H1 (cell line): ENCODE measurements at regions not wholly inside any gene's neighbourhood (a gene's known extent, or its start where the extent isn't known, plus 50 kb on each side); places are given as distances from the start of the nearest gene placed in this dataset.

Source experiments
- CTCF ChIA-PET: fragments of 300-600 bp; sonication (Branson Sonifier 250); formaldehyde crosslinking; loops from one replicate; lab custom pipeline; 2021; ENCODE audit not compliant: partially characterized antibody; lab: Charles Lee
- POLR2A ChIA-PET: fragments of 300-600 bp; sonication (Branson Sonifier 250); formaldehyde crosslinking; loops from one replicate; lab custom pipeline; 2021; ENCODE audit warnings: inconsistent platforms; ENCODE audit not compliant: partially characterized antibody; lab: Charles Lee
- DNase-seq, 2 experiments: peaks; one replicate each; pipeline versions ENCODE4 v3.0.0 to v3.0.0-alpha.2; 2010 to 2022; ENCODE audit warnings: low spot score in 2 of 2, low read depth in 1 of 2, mixed read lengths in 1 of 2
- FAIRE-seq: peaks from 2 replicates; lab custom pipeline; 2011; peaks lifted over from hg19 to GRCh38; lab: Jason Lieb, UNC
- H2AFZ ChIP-seq: 2 replicates; pipeline ENCODE4 v1.8.1; 2012; ENCODE audit warnings: low read length, inconsistent platforms
- H2AK5ac ChIP-seq: 2 replicates; pipeline ENCODE4 v1.6.1; 2013; ENCODE audit warnings: low read depth, low read length
- H2BK120ac ChIP-seq: replicated peaks from 2 replicates; pipeline ENCODE3; 2013; ENCODE audit warnings: low read depth, low read length, inconsistent platforms
- H2BK12ac ChIP-seq: 2 replicates; pipeline ENCODE4 v1.6.1; 2013; ENCODE audit warnings: low read depth, low read length
- H2BK15ac ChIP-seq: 2 replicates; pipeline ENCODE4 v1.6.1; 2013; ENCODE audit warnings: low read length
- H2BK20ac ChIP-seq: 2 replicates; pipeline ENCODE4 v1.6.1; 2013; ENCODE audit warnings: low read length
- H2BK5ac ChIP-seq: 2 replicates; pipeline ENCODE4 v1.6.1; 2013; ENCODE audit warnings: low read depth, low read length
- H3K14ac ChIP-seq: 2 replicates; pipeline ENCODE4 v1.6.1; 2013; ENCODE audit warnings: inconsistent platforms; ENCODE audit not compliant: insufficient read length
- H3K18ac ChIP-seq: 2 replicates; pipeline ENCODE4 v1.6.1; 2013; ENCODE audit warnings: low read length; ENCODE audit errors: extremely low read depth
- H3K23ac ChIP-seq: 2 replicates; pipeline ENCODE4 v1.6.1; 2013; ENCODE audit warnings: inconsistent platforms; ENCODE audit not compliant: insufficient read length
- H3K23me2 ChIP-seq: 2 replicates; pipeline ENCODE4 v1.6.1; 2013; ENCODE audit warnings: low read depth, low read length
- H3K27ac ChIP-seq: 2 replicates; pipeline ENCODE4 v1.6.1; 2011; ENCODE audit warnings: low read depth, low read length, inconsistent platforms
- H3K27me3 ChIP-seq, 4 experiments: replicated peaks in 1 of 4; 1 replicate in 1 of 4; 2 replicates in 3 of 4; pipeline versions ENCODE4 v1.6.1 to v1.8.1; 2011 to 2013; ENCODE audit warnings: low read length in 3 of 4, mild to moderate bottlenecking in 3 of 4, inconsistent platforms in 2 of 4, mixed read lengths in 2 of 4, moderate library complexity in 1 of 4; ENCODE audit not compliant: control insufficient read depth in 3 of 4, insufficient read depth in 3 of 4; ENCODE audit errors: extremely low read depth in 1 of 4
- H3K36me3 ChIP-seq, 4 experiments: 2 replicates each; pipeline versions ENCODE4 v1.6.1 to v1.8.1; 2011 to 2013; ENCODE audit warnings: mild to moderate bottlenecking in 4 of 4, low read length in 3 of 4, moderate library complexity in 2 of 4, control low read depth in 1 of 4, inconsistent platforms in 1 of 4; ENCODE audit not compliant: insufficient read depth in 4 of 4, control insufficient read depth in 2 of 4
- H3K4ac ChIP-seq: replicated peaks from 2 replicates; pipeline ENCODE3; 2013; ENCODE audit warnings: low read length, low read depth, mixed read lengths, inconsistent platforms; ENCODE audit not compliant: insufficient read length
- H3K4me1 ChIP-seq, 4 experiments: replicated peaks in 1 of 4; 1 replicate in 1 of 4; 2 replicates in 3 of 4; pipeline versions ENCODE4 v1.6.1 to v1.8.1; 2011 to 2013; ENCODE audit warnings: low read length in 3 of 4, inconsistent platforms in 2 of 4, mixed read lengths in 1 of 4; ENCODE audit not compliant: insufficient read depth in 4 of 4, control insufficient read depth in 3 of 4
- H3K4me2 ChIP-seq, 2 experiments: 2 replicates each; pipeline versions ENCODE4 v1.6.1 to v1.8.1; 2011 to 2013; ENCODE audit warnings: low read depth in 2 of 2, low read length in 2 of 2, control low read depth in 1 of 2, inconsistent platforms in 1 of 2, mild to moderate bottlenecking in 1 of 2; ENCODE audit not compliant: insufficient read depth in 1 of 2
- H3K4me3 ChIP-seq, 4 experiments: fragments of 200-600, 300-600 bp in 1 of 4; sonication (generic), shearing (Covaris generic), sonication (Bioruptor Twin) in 1 of 4; 2 replicates each; pipeline versions ENCODE4 v1.5.1 to v1.8.1; 2011 to 2016; ENCODE audit warnings: low read length in 4 of 4, low read depth in 3 of 4, control low read depth in 2 of 4, inconsistent platforms in 2 of 4, mild to moderate bottlenecking in 2 of 4, mixed read lengths in 1 of 4, moderate library complexity in 1 of 4; ENCODE audit not compliant: insufficient read depth in 2 of 4; ENCODE audit errors: extremely low read depth in 1 of 4
- H3K56ac ChIP-seq: replicated peaks from 2 replicates; pipeline ENCODE3; 2013; ENCODE audit warnings: low read depth, mild to moderate bottlenecking, mixed read lengths, low read length, inconsistent platforms; ENCODE audit not compliant: insufficient read length
- H3K79me1 ChIP-seq: 2 replicates; pipeline ENCODE4 v1.6.1; 2013; ENCODE audit warnings: low read depth, low read length, control low read depth
- H3K79me2 ChIP-seq, 2 experiments: 2 replicates each; pipeline versions ENCODE4 v1.6.1 to v1.8.1; 2012 to 2013; ENCODE audit warnings: low read length in 2 of 2, mild to moderate bottlenecking in 2 of 2, inconsistent platforms in 1 of 2; ENCODE audit not compliant: insufficient read depth in 2 of 2, control insufficient read depth in 1 of 2
- H3K9ac ChIP-seq, 4 experiments: replicated peaks in 1 of 4; 1 replicate in 1 of 4; 2 replicates in 3 of 4; pipeline versions ENCODE4 v1.6.1 to v1.8.1; 2011 to 2013; ENCODE audit warnings: low read depth in 3 of 4, low read length in 3 of 4, control low read depth in 2 of 4, mild to moderate bottlenecking in 2 of 4, moderate library complexity in 2 of 4, inconsistent platforms in 1 of 4; ENCODE audit errors: extremely low read depth in 1 of 4
- H3K9me3 ChIP-seq, 2 experiments: 2 replicates each; pipeline versions ENCODE4 v1.6.1 to v1.8.1; 2012 to 2013; ENCODE audit warnings: mild to moderate bottlenecking in 2 of 2, moderate library complexity in 2 of 2, control low read depth in 1 of 2, inconsistent platforms in 1 of 2, low read depth in 1 of 2, low read length in 1 of 2, mixed read lengths in 1 of 2; ENCODE audit not compliant: insufficient read depth in 2 of 2
- H4K20me1 ChIP-seq, 2 experiments: replicated peaks in 1 of 2; 2 replicates each; pipeline versions ENCODE3 to v1.8.1; 2011 to 2013; ENCODE audit warnings: inconsistent platforms in 2 of 2, low read length in 2 of 2, mild to moderate bottlenecking in 1 of 2; ENCODE audit not compliant: insufficient read depth in 2 of 2, control insufficient read depth in 1 of 2
- H4K5ac ChIP-seq: 2 replicates; pipeline ENCODE4 v1.6.1; 2013; ENCODE audit warnings: low read length, low read depth, mixed read lengths, inconsistent platforms; ENCODE audit not compliant: insufficient read length
- H4K8ac ChIP-seq: 2 replicates; pipeline ENCODE4 v1.8.0; 2013; ENCODE audit warnings: mild to moderate bottlenecking, moderate library complexity, low read length, inconsistent platforms; ENCODE audit not compliant: insufficient read depth; ENCODE audit errors: extremely low read depth
- H4K91ac ChIP-seq: replicated peaks from 2 replicates; pipeline ENCODE3; 2013; ENCODE audit warnings: low read length, mixed read lengths, inconsistent platforms; ENCODE audit not compliant: insufficient read length
- BACH1 ChIP-seq: IDR thresholded peaks from 2 replicates; pipeline ENCODE4 v1.6.1; 2012; ENCODE audit warnings: low read length, improper control_type of control experiment
- BCL11A ChIP-seq, 2 experiments: IDR thresholded peaks; one replicate each; pipeline ENCODE4 v1.6.1; 2011; ENCODE audit warnings: low read depth in 2 of 2, low read length in 2 of 2, mild to moderate bottlenecking in 2 of 2
- BRCA1 ChIP-seq: IDR thresholded peaks from 2 replicates; pipeline ENCODE4 v1.6.1; 2012; ENCODE audit warnings: low read depth, low read length, improper control_type of control experiment
- CBX5 ChIP-seq: fragments of 300-800, 300-1000 bp; sonication (generic); IDR thresholded peaks from 2 replicates; pipeline ENCODE4 v1.7.1; 2016; ENCODE audit warnings: antibody characterized with exemption, low read length, low read depth
- FOSL1 ChIP-seq: IDR thresholded peaks from 2 replicates; pipeline ENCODE4 v1.6.1; 2011; ENCODE audit warnings: mild to moderate bottlenecking, low read depth, low read length, moderate library complexity; ENCODE audit not compliant: insufficient read depth
- KDM5A ChIP-seq: fragments of 200-600 bp; IDR thresholded peaks from 2 replicates; pipeline ENCODE4 v1.7.1; 2012; ENCODE audit warnings: mild to moderate bottlenecking, low read length, inconsistent platforms, mixed read lengths
- POLR2A ChIP-seq, 2 experiments: IDR thresholded peaks; 1 replicate in 1 of 2; 2 replicates in 1 of 2; pipeline ENCODE4 v1.6.1; 2011; ENCODE audit warnings: low read depth in 2 of 2, low read length in 2 of 2, mild to moderate bottlenecking in 2 of 2; ENCODE audit errors: control extremely low read depth in 1 of 2
- POU5F1 ChIP-seq: IDR thresholded peaks from 2 replicates; pipeline ENCODE4 v1.6.1; 2011; ENCODE audit warnings: low read depth, mild to moderate bottlenecking, low read length, moderate library complexity
- SRF ChIP-seq: IDR thresholded peaks from 2 replicates; pipeline ENCODE4 v1.6.1; 2011; ENCODE audit warnings: mild to moderate bottlenecking, low read depth, low read length, moderate library complexity
- TAF7 ChIP-seq: optimal IDR thresholded peaks from 2 replicates; pipeline ENCODE3; 2011; ENCODE audit warnings: low read depth, mild to moderate bottlenecking, inconsistent platforms, low read length, moderate library complexity, borderline replicate concordance
- TCF12 ChIP-seq: IDR thresholded peaks from 2 replicates; pipeline ENCODE4 v1.6.1; 2011; ENCODE audit warnings: low read depth, mild to moderate bottlenecking, low read length
- WGBS, 2 experiments: shearing (Covaris generic) in 1 of 2; methylation state at CpG; one replicate each; pipeline versions ENCODE4 v1.1.6 to v1.1.7; 2013 to 2015; ENCODE audit warnings: low lambda C conversion rate in 2 of 2, mixed read lengths in 2 of 2, inconsistent platforms in 1 of 2, low coverage in 1 of 2, missing lambda C conversion rate in 1 of 2; ENCODE audit not compliant: insufficient replicate concordance in 2 of 2, insufficient coverage in 1 of 2, insufficient read length in 1 of 2; ENCODE audit errors: extremely low coverage in 1 of 2, missing lambda C conversion rate in 1 of 2; 5-methylcytosine and 5-hydroxymethylcytosine counted together

DNA sequence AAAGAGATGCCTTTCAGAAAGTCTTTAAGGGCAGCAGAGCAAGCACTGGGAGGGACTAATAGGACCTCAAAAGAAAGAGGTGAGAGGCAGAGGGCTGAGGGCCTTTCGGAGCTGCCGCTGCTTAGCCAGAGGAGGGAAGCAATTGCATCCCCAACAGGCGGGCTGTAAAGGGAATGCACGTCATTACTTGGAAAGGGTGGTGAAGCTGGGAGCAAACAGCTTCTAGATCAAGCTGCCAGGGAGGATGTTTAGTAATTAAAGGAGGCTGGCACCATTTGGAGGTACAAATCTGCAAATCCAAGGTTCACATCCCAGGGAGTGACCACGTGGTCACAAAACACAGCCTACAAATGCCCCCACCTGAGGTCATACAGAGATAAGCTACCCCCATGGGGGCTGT, 429.0 kb upstream of the RBFOX1 start:
- peaks cover 0 to 17% (median 4%) of the 10 kb centered on the region in 4 experiments; a peak in 5 of 7 replicates for H3K27me3 ChIP-seq
- no peak overlapping the region for H3K27ac ChIP-seq
- H3K23me2 ChIP-seq = no peaks in the 10 kb centered on the region
- no peaks in the 10 kb centered on the region; a peak in 1 of 4 replicates for H3K79me2 ChIP-seq
- ChIA-PET POLR2A (no interaction called here), CTCF (interaction anchor here (1.0 to 1.5 kb wide), 4 partner anchors 19 to 221 kb away, joined by 3 to 6 read pairs (median 4); no protein-coding TSS in a partner anchor)
- H2BK5ac ChIP-seq = no peak overlapping the region
- H3K23ac ChIP-seq = no peak overlapping the region
- H3K56ac ChIP-seq = no peak overlapping the region
- peaks cover under 1 to 4% of the 10 kb centered on the region in 2 experiments for H4K20me1 ChIP-seq
- no peaks in the 10 kb centered on the region for H3K79me1 ChIP-seq
- H3K4me2 ChIP-seq = no peak overlapping the region
- H4K8ac ChIP-seq = no peak overlapping the region
- no peak overlapping the region for H2BK120ac ChIP-seq
- no peaks in the 10 kb centered on the region for H3K36me3 ChIP-seq
- no peak overlapping the region for H2AK5ac ChIP-seq
- no peak overlapping the region for H3K4ac ChIP-seq
- H3K4me1 ChIP-seq = peaks cover 0 to 4% (median 0%) of the 10 kb centered on the region in 4 experiments; a peak in 3 of 7 replicates
- FAIRE-seq (no peak), DNase-seq (no peak)
- no peak overlapping the region for H4K5ac ChIP-seq
- H4K91ac ChIP-seq = no peak overlapping the region
- no peak overlapping the region for H2BK12ac ChIP-seq
- H3K9ac ChIP-seq = no peak overlapping the region
- no peak overlapping the region for H3K18ac ChIP-seq
- no peak overlapping the region for H2BK20ac ChIP-seq
- H3K9me3 ChIP-seq = no peaks in the 10 kb centered on the region
- H3K4me3 ChIP-seq = no peak overlapping the region
- WGBS, 2 experiments = 88% methylated on average over 5 of the region's 5 CpGs; no CpG with 5 or more reads in 1 of the 2 experiments
- H2BK15ac ChIP-seq = no peak overlapping the region
- no peak overlapping the region for H2AFZ ChIP-seq
- no peak overlapping the region for H3K14ac ChIP-seq
- TF ChIP-seq BACH1 = no peak
- no peak for TF ChIP-seq FOSL1
- no peak for TF ChIP-seq KDM5A
- TF ChIP-seq SRF = no peak
- no peak for TF ChIP-seq POLR2A (IDR thresholded peaks at IDR 0.05; ENCODE audit: control extremely low read depth in 1 of 2, low read depth in 2 of 2, low read length in 2 of 2)
- TF ChIP-seq BCL11A (IDR thresholded peaks at IDR 0.05; ENCODE audit: low read depth in 2 of 2, low read length in 2 of 2) = no peak
- no peak for TF ChIP-seq TCF12
- no peak for TF ChIP-seq BRCA1
- TF ChIP-seq POU5F1 = no peak
- TF ChIP-seq TAF7 = no peak
- no peak for TF ChIP-seq CBX5
